WTC11 (cell line): ENCODE measurements at regions not wholly inside any gene's neighbourhood (a gene's known extent, or its start where the extent isn't known, plus 50 kb on each side); places are given as distances from the start of the nearest gene placed in this dataset.

ENCODE experiments used
- ATAC-seq: fragments of 200-7000 bp; cut with Tn5 transposase; 2 replicates; pipeline ENCODE4 v1.10.0; 2021; ENCODE audit warnings: mild to moderate bottlenecking, moderate library complexity
- CTCF ChIA-PET: fragments of 300-600 bp; sonication (Branson Sonifier 250); formaldehyde crosslinking; loops from one replicate; lab custom pipeline; 2021; ENCODE audit warnings: antibody characterized with exemption; lab: Charles Lee
- POLR2A ChIA-PET: fragments of 350-600 bp; sonication (Branson Sonifier 250); formaldehyde crosslinking; loops from one replicate; lab custom pipeline; 2021; ENCODE audit warnings: antibody characterized with exemption; lab: Charles Lee
- DNase-seq: peaks from one replicate; pipeline ENCODE4 v3.0.0; 2021; ENCODE audit warnings: low spot score
- H3K27ac Mint-ChIP-seq: 2 replicates; pipeline ENCODE4 v1.8.0; 2021; ENCODE audit warnings: mixed read lengths
- H3K27me3 Mint-ChIP-seq: 2 replicates; pipeline ENCODE4 v1.8.0; 2021; ENCODE audit warnings: low read depth, mild to moderate bottlenecking, moderate library complexity, mixed read lengths
- H3K36me3 Mint-ChIP-seq: 2 replicates; pipeline ENCODE4 v1.8.0; 2021; ENCODE audit warnings: mixed read lengths
- H3K4me1 Mint-ChIP-seq: 2 replicates; pipeline ENCODE4 v1.8.0; 2022; ENCODE audit warnings: mixed read lengths
- H3K4me3 Mint-ChIP-seq: 2 replicates; pipeline ENCODE4 v1.8.0; 2021; ENCODE audit warnings: mild to moderate bottlenecking, moderate library complexity, mixed read lengths
- H3K9me3 Mint-ChIP-seq: 2 replicates; pipeline ENCODE4 v1.8.0; 2021; ENCODE audit warnings: mixed read lengths
- FOXJ3 ChIP-seq: sonication (generic); formaldehyde crosslinking; IDR thresholded peaks from 2 replicates; pipeline ENCODE4 v1.9.0; 2021; ENCODE audit warnings: missing genetic modification reagents, mild to moderate bottlenecking, borderline replicate concordance
- FOXK1 ChIP-seq: sonication (generic); formaldehyde crosslinking; IDR thresholded peaks from 2 replicates; pipeline ENCODE4 v1.8.0; 2022; ENCODE audit warnings: mild to moderate bottlenecking, moderate library complexity, missing genetic modification reagents
- JAZF1 ChIP-seq: fragments of 250-450 bp; sonication (Bioruptor Pico); IDR thresholded peaks from 2 replicates; pipeline ENCODE4 v1.9.0; 2021; ENCODE audit warnings: moderate library complexity, mild to moderate bottlenecking, inconsistent platforms
- MYBL2 ChIP-seq: sonication (generic); formaldehyde crosslinking; IDR thresholded peaks from 2 replicates; pipeline ENCODE4 v1.8.1; 2023; ENCODE audit warnings: mild to moderate bottlenecking, moderate library complexity, missing genetic modification reagents
- NR1H2 ChIP-seq: sonication (generic); formaldehyde crosslinking; IDR thresholded peaks from 2 replicates; pipeline ENCODE4 v1.9.0; 2021; ENCODE audit warnings: mild to moderate bottlenecking, moderate library complexity, missing genetic modification reagents
- RORB ChIP-seq: fragments of 250-450 bp; sonication (Bioruptor Pico); IDR thresholded peaks from 2 replicates; pipeline ENCODE4 v1.9.0; 2021; ENCODE audit warnings: mild to moderate bottlenecking
- SMAD3 ChIP-seq: sonication (generic); formaldehyde crosslinking; IDR thresholded peaks from 2 replicates; pipeline ENCODE4 v1.8.0; 2022; ENCODE audit warnings: missing genetic modification reagents, mild to moderate bottlenecking, borderline replicate concordance
- ZNF219 ChIP-seq: sonication (generic); formaldehyde crosslinking; IDR thresholded peaks from 2 replicates; pipeline ENCODE4 v1.8.0; 2023; ENCODE audit warnings: missing genetic modification reagents, mild to moderate bottlenecking, borderline replicate concordance
- ZNF396 ChIP-seq: fragments of 250-450 bp; sonication (Bioruptor Pico); IDR thresholded peaks from 2 replicates; pipeline ENCODE4 v1.8.0; 2021; ENCODE audit warnings: mild to moderate bottlenecking, moderate library complexity, borderline replicate concordance
- ZNF416 ChIP-seq: fragments of 250-450 bp; sonication (Bioruptor Pico); IDR thresholded peaks from 2 replicates; pipeline ENCODE4 v1.9.0; 2021; ENCODE audit warnings: mild to moderate bottlenecking, inconsistent platforms
- TF ChIP-seq, protein P1 (sequence below): fragments of 250-450 bp; sonication (Bioruptor Pico); IDR thresholded peaks from 2 replicates; pipeline ENCODE4 v1.9.0; 2021; ENCODE audit warnings: mild to moderate bottlenecking
- TF ChIP-seq, protein P2 (sequence below): sonication (generic); formaldehyde crosslinking; IDR thresholded peaks from 2 replicates; pipeline ENCODE4 v1.8.1; 2022; ENCODE audit warnings: low read depth, missing genetic modification reagents, borderline replicate concordance
- TF ChIP-seq, protein P3 (sequence below): sonication (generic); formaldehyde crosslinking; IDR thresholded peaks from 2 replicates; pipeline ENCODE4 v1.8.1; 2023; ENCODE audit warnings: mild to moderate bottlenecking, moderate library complexity, missing genetic modification reagents
- TF ChIP-seq, protein P4 (sequence below): sonication (generic); formaldehyde crosslinking; IDR thresholded peaks from 2 replicates; pipeline ENCODE4 v1.8.1; 2023; ENCODE audit warnings: mild to moderate bottlenecking, missing genetic modification reagents, borderline replicate concordance
- TF ChIP-seq, protein P5 (sequence below): sonication (generic); formaldehyde crosslinking; IDR thresholded peaks from 2 replicates; pipeline ENCODE4 v1.8.0; 2022; ENCODE audit warnings: mild to moderate bottlenecking, missing genetic modification reagents
- TF ChIP-seq, protein P6 (sequence below): sonication (generic); formaldehyde crosslinking; conservative IDR thresholded peaks from 2 replicates; pipeline ENCODE4 v1.8.1; 2022; ENCODE audit warnings: mild to moderate bottlenecking, missing genetic modification reagents
- TF ChIP-seq, protein P7 (sequence below): sonication (generic); formaldehyde crosslinking; IDR thresholded peaks from 2 replicates; pipeline ENCODE4 v1.8.0; 2023; ENCODE audit warnings: missing genetic modification reagents, mild to moderate bottlenecking, borderline replicate concordance
- TF ChIP-seq, protein P8 (sequence below): fragments of 250-450 bp; sonication (Bioruptor Pico); IDR thresholded peaks from 2 replicates; pipeline ENCODE4 v1.8.0; 2021; ENCODE audit warnings: mild to moderate bottlenecking

DNA sequence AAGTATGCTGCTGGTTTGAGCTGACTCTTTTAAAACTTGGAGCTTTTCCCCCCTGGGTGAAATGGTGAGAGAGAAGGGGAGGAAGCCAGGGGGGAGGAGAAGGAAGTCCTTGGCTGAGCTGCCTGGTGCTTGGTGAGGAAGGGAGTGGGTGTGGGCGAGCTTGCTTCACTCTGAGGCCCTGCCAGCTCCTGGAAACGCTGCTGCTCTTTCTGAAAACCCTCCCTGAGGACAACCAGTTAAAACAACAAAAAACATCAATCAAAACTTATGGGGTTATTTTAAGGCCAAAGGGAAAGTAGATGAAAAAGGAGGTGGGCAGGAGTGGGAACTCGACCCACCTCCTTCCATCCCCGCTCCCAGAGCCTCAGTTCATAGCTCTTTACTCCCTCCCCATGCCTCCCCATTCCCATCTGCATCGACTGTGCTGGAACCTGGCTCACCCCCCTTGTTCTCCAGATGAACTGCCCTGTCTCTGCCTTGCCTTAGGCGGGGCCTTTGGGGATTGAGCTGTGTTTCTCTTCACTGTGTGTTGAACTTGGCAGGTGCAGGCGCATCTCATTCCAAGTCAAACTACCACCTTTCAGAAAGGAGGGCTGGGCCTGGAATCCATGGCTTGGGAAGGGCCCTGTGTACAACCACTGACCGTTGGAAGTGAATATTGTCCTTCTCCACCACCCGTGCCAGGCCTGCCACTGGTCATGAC, 166.1 kb downstream of the ZNF621 start (continued):
- TF ChIP-seq, protein P1, sequence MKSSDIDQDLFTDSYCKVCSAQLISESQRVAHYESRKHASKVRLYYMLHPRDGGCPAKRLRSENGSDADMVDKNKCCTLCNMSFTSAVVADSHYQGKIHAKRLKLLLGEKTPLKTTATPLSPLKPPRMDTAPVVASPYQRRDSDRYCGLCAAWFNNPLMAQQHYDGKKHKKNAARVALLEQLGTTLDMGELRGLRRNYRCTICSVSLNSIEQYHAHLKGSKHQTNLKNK (CRISPR knock-in tag), result no peak
- no peak for TF ChIP-seq RORB (CRISPR knock-in tag)
- TF ChIP-seq, all 79 proteins: peak for 0

DNA sequence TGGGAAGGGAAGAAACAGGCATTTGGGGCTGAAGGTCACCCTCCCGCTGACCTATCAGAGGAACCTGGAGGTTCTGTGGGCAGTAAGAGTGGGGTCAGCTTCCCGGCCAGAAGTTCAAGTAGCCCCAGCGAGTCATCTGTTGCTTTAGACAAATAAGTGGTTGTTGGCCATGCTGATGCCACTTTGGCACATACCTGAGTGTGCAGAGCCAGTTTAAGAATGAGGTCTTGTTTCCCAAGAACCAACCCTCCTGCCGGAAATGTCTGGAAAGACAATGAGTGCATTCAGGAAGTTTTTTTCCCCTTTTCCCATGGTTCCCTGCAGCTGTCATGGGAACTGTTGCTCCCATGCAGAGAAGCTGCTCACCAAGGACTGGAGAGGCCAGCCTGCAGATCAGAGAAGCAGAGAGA, 166.7 kb downstream of the ZNF621 start:
- ChIA-PET POLR2A (no interaction called here), CTCF (no interaction called here)
- H3K9me3 Mint-ChIP-seq, result no peaks in the 10 kb centered on the region
- H3K4me3 Mint-ChIP-seq, result no peak overlapping the region
- TF ChIP-seq, protein P2, sequence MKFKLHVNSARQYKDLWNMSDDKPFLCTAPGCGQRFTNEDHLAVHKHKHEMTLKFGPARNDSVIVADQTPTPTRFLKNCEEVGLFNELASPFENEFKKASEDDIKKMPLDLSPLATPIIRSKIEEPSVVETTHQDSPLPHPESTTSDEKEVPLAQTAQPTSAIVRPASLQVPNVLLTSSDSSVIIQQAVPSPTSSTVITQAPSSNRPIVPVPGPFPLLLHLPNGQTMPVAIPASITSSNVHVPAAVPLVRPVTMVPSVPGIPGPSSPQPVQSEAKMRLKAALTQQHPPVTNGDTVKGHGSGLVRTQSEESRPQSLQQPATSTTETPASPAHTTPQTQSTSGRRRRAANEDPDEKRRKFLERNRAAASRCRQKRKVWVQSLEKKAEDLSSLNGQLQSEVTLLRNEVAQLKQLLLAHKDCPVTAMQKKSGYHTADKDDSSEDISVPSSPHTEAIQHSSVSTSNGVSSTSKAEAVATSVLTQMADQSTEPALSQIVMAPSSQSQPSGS (CRISPR knock-in tag), result no peak
- H3K4me1 Mint-ChIP-seq, result peaks cover 7% of the 10 kb centered on the region
- peaks cover 2% of the 10 kb centered on the region; the same call in 1 of the 2 replicates for H3K27me3 Mint-ChIP-seq
- DNase-seq (no peak), ATAC-seq (no peak)
- no peak overlapping the region for H3K27ac Mint-ChIP-seq
- no peaks in the 10 kb centered on the region for H3K36me3 Mint-ChIP-seq

DNA sequence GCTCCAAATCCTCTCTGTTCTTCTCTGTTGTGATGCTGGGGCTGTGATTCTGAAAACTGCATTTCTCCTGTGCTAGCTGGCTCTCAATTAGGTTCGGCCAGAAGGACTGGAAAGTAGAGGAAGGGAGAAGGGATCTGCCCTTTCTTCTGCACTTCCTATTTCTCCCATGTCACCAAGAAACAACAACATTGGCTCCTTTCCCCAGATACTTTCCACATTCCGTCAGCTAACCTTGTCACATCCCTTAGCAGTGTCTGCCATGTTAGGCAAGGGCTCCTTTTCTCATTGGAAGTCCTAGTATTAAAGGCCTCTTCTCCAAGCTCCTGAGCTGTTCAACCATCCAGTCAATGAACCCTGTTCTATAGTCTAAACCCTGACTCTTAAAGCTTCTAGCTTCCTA, 171.1 kb downstream of the ZNF621 start:
- H3K27me3 Mint-ChIP-seq, result no peaks in the 10 kb centered on the region
- ChIA-PET POLR2A (no interaction called here), CTCF (no interaction called here)
- no peak overlapping the region for H3K27ac Mint-ChIP-seq
- no peaks in the 10 kb centered on the region; the same call in 1 of the 2 replicates for H3K4me1 Mint-ChIP-seq
- H3K4me3 Mint-ChIP-seq, result no peak overlapping the region
- H3K36me3 Mint-ChIP-seq, result peaks cover 11% of the 10 kb centered on the region
- peaks cover 18% of the 10 kb centered on the region for H3K9me3 Mint-ChIP-seq
- DNase-seq (no peak), ATAC-seq (no peak)
- TF ChIP-seq, protein P3, sequence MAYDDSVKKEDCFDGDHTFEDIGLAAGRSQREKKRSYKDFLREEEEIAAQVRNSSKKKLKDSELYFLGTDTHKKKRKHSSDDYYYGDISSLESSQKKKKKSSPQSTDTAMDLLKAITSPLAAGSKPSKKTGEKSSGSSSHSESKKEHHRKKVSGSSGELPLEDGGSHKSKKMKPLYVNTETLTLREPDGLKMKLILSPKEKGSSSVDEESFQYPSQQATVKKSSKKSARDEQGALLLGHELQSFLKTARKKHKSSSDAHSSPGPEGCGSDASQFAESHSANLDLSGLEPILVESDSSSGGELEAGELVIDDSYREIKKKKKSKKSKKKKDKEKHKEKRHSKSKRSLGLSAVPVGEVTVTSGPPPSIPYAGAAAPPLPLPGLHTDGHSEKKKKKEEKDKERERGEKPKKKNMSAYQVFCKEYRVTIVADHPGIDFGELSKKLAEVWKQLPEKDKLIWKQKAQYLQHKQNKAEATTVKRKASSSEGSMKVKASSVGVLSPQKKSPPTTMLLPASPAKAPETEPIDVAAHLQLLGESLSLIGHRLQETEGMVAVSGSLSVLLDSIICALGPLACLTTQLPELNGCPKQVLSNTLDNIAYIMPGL (CRISPR knock-in tag), result no peak
- TF ChIP-seq FOXJ3 (no peak), FOXK1 (CRISPR knock-in tag) (no peak), SMAD3 (no peak), ZNF416 (CRISPR knock-in tag) (no peak), ZNF219 (no peak), JAZF1 (CRISPR knock-in tag) (no peak), NR1H2 (CRISPR knock-in tag) (no peak), MYBL2 (CRISPR knock-in tag) (no peak), ZNF396 (CRISPR knock-in tag) (no peak)
- TF ChIP-seq, protein P4, sequence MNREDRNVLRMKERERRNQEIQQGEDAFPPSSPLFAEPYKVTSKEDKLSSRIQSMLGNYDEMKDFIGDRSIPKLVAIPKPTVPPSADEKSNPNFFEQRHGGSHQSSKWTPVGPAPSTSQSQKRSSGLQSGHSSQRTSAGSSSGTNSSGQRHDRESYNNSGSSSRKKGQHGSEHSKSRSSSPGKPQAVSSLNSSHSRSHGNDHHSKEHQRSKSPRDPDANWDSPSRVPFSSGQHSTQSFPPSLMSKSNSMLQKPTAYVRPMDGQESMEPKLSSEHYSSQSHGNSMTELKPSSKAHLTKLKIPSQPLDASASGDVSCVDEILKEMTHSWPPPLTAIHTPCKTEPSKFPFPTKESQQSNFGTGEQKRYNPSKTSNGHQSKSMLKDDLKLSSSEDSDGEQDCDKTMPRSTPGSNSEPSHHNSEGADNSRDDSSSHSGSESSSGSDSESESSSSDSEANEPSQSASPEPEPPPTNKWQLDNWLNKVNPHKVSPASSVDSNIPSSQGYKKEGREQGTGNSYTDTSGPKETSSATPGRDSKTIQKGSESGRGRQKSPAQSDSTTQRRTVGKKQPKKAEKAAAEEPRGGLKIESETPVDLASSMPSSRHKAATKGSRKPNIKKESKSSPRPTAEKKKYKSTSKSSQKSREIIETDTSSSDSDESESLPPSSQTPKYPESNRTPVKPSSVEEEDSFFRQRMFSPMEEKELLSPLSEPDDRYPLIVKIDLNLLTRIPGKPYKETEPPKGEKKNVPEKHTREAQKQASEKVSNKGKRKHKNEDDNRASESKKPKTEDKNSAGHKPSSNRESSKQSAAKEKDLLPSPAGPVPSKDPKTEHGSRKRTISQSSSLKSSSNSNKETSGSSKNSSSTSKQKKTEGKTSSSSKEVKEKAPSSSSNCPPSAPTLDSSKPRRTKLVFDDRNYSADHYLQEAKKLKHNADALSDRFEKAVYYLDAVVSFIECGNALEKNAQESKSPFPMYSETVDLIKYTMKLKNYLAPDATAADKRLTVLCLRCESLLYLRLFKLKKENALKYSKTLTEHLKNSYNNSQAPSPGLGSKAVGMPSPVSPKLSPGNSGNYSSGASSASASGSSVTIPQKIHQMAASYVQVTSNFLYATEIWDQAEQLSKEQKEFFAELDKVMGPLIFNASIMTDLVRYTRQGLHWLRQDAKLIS (CRISPR knock-in tag), result no peak
- TF ChIP-seq, protein P5, sequence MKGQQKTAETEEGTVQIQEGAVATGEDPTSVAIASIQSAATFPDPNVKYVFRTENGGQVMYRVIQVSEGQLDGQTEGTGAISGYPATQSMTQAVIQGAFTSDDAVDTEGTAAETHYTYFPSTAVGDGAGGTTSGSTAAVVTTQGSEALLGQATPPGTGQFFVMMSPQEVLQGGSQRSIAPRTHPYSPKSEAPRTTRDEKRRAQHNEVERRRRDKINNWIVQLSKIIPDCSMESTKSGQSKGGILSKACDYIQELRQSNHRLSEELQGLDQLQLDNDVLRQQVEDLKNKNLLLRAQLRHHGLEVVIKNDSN (CRISPR knock-in tag), result no peak
- TF ChIP-seq, protein P6, sequence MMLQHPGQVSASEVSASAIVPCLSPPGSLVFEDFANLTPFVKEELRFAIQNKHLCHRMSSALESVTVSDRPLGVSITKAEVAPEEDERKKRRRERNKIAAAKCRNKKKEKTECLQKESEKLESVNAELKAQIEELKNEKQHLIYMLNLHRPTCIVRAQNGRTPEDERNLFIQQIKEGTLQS (CRISPR knock-in tag), result no peak
- TF ChIP-seq, protein P7, sequence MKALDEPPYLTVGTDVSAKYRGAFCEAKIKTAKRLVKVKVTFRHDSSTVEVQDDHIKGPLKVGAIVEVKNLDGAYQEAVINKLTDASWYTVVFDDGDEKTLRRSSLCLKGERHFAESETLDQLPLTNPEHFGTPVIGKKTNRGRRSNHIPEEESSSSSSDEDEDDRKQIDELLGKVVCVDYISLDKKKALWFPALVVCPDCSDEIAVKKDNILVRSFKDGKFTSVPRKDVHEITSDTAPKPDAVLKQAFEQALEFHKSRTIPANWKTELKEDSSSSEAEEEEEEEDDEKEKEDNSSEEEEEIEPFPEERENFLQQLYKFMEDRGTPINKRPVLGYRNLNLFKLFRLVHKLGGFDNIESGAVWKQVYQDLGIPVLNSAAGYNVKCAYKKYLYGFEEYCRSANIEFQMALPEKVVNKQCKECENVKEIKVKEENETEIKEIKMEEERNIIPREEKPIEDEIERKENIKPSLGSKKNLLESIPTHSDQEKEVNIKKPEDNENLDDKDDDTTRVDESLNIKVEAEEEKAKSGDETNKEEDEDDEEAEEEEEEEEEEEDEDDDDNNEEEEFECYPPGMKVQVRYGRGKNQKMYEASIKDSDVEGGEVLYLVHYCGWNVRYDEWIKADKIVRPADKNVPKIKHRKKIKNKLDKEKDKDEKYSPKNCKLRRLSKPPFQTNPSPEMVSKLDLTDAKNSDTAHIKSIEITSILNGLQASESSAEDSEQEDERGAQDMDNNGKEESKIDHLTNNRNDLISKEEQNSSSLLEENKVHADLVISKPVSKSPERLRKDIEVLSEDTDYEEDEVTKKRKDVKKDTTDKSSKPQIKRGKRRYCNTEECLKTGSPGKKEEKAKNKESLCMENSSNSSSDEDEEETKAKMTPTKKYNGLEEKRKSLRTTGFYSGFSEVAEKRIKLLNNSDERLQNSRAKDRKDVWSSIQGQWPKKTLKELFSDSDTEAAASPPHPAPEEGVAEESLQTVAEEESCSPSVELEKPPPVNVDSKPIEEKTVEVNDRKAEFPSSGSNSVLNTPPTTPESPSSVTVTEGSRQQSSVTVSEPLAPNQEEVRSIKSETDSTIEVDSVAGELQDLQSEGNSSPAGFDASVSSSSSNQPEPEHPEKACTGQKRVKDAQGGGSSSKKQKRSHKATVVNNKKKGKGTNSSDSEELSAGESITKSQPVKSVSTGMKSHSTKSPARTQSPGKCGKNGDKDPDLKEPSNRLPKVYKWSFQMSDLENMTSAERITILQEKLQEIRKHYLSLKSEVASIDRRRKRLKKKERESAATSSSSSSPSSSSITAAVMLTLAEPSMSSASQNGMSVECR (CRISPR knock-in tag), result no peak
- TF ChIP-seq, protein P8, sequence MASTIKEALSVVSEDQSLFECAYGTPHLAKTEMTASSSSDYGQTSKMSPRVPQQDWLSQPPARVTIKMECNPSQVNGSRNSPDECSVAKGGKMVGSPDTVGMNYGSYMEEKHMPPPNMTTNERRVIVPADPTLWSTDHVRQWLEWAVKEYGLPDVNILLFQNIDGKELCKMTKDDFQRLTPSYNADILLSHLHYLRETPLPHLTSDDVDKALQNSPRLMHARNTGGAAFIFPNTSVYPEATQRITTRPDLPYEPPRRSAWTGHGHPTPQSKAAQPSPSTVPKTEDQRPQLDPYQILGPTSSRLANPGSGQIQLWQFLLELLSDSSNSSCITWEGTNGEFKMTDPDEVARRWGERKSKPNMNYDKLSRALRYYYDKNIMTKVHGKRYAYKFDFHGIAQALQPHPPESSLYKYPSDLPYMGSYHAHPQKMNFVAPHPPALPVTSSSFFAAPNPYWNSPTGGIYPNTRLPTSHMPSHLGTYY (CRISPR knock-in tag), result no peak
